GM18517 (cell line): ENCODE measurements at regions not wholly inside any gene's neighbourhood (a gene's known extent, or its start where the extent isn't known, plus 50 kb on each side); places are given as distances from the start of the nearest gene placed in this dataset.
A peak's percentile ranks its signal among the peaks of the same experiment; 100 is the strongest.

Experiments used
- ATAC-seq: cut with Tn5 transposase; IDR thresholded peaks from one replicate; pipeline ENCODE4 v1.9.1; 2021; ENCODE audit warnings: mild to moderate bottlenecking, moderate library complexity; ENCODE audit not compliant: unreplicated experiment

DNA sequence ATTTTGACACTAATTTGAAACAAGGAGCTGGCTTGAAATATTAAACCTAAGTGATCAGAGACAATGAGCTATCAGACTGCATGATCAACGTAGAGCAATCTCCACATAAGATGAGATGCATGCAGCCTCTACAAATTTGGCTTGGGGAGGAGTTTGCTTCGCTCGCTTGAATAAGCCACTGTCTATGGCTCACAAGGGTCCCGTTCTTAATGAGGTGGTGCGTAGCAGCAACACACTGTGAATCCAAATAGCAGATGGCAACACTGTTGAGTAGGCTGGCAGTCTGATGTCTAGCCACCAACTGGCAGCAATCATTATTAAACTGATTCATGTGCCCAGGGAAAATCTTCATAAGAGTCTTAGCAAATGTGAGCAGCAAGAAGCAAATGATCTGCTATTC, 125.4 kb upstream of the CCDC54 start:
- no peak for ATAC-seq

GRCh38 chr3:107256963-107257362, 120.3 kb upstream of the CCDC54 start:
- no peak for ATAC-seq

- ATAC-seq, result no peak
Measured at GRCh38 chr3:107258300-107258699, 118.9 kb upstream of the CCDC54 start.

GRCh38 chr3:107260207-107260606, 117.0 kb upstream of the CCDC54 start:
- ATAC-seq, result no peak

GRCh38 chr3:107263269-107264021, 113.8 kb upstream of the CCDC54 start:
- ATAC-seq, result no peak

GRCh38 chr3:107264888-107265287, 112.4 kb upstream of the CCDC54 start:
- no peak for ATAC-seq

GRCh38 chr3:107265526-107265925, 111.7 kb upstream of the CCDC54 start:
- no peak for ATAC-seq

- ATAC-seq, result no peak
Measured at GRCh38 chr3:107268469-107268868, 108.8 kb upstream of the CCDC54 start.

GRCh38 chr3:107269136-107269535, 108.1 kb upstream of the CCDC54 start:
- ATAC-seq, result no peak

DNA sequence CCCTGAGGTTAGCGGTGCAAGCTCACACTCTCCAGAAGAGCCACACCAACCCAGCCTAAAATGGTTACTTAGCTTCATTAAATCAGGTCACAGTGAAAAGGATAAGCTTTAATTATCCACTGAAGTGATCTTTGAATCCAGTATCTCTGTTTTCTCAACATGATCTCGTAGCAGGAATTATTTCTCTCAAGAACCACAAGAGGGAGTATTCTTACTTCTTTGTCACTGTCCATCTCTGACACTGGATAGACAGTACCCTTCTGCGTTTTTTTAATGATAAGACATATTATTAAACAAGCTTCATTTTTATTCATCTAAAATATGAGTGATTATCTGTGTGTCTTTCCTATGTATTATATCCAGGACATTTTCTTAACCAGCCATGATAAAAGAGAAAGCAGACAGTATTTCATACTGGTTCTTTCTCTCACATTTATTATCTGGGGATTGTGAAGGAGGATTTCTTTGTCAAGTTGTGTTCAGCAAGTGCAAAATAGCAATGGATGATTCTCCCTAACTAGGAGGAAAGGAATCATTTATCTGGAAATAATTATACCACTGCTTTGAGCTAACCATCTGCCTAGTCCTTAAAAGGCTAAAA, 105.4 kb upstream of the CCDC54 start:
- ATAC-seq, result peak; percentile 79

DNA sequence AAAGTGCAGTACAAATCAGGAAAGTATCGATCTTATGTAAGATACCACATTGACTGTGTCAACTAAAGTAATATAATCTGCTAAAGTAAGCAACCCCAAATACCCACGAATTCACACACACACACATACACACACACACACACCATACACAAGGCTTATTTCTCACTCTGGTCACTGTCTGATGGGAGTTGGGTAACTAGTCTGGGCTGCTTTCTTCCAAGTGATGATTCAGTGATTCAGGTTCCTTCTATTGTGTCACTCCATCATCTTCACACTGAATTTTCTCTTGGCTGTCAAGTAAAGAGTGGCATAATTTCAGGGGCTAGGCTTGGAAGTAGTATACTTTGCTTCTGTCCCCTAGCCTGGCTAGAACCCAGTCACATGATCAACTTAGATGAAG, 104.8 kb upstream of the CCDC54 start:
- ATAC-seq, result no peak

DNA sequence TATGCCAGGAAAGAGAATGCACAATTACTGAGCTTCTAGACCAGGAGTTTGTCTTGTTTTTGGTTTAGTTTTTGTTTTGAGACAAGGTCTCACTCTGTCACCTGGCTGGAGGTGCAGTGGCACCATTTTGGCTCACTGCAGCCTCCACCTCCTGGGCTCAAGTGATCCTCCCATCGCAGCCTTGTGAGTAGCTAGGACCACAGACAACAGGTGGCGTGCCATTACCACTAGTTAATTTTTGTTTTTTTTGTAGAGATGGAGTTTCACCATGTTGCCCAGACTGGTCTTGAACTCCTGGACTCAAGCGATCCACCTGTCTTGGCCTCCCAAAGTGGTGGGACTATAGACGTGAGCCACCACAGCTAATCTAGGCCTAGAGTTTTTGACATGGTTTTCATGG, 104.4 kb upstream of the CCDC54 start:
- ATAC-seq, result no peak

- no peak for ATAC-seq
Measured at GRCh38 chr3:107273771-107274170, 103.5 kb upstream of the CCDC54 start.

DNA sequence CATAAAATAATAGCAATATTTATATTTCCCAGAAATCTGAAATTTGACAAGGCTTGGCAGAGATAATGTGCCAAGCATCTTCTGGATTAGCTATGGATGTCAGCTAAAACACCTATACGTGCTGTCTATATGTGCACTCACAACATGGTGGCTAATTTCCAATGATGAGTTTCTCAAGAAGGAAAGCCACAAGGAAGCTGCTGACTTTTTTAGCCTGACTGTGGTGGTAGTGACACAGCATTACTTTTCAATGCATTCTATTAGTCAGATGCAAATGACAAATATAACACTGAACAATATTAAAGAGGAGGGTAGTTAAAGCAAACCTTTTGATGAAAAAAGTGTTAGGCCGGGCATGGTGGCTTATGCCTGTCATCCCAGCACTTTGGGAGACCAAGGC, 101.7 kb upstream of the CCDC54 start:
- no peak for ATAC-seq

- ATAC-seq, result no peak
Measured at GRCh38 chr3:107283948-107284347, 93.3 kb upstream of the CCDC54 start.

- ATAC-seq, result no peak
Measured at GRCh38 chr3:107284612-107285011, 92.6 kb upstream of the CCDC54 start.

GRCh38 chr3:107285197-107285596, 92.0 kb upstream of the CCDC54 start:
- ATAC-seq, result no peak

DNA sequence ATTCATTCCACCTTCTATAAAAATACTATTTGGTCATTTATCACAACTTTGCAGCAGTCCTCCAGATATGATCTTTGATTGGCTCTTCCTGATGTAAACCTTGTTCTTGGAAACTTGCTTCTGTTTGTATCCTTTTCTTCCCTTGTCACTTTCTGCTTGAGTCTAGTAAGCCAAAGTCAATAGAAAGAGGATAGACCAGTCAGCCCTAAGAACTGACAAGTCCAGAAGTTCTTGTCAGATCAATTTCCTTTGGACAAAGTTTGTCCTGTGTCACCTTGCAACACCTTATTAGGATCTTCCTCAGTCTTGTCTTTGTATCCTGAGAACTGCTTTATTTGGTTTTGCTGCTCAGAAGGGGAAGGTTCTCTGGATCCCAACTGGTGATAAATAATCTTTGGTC, 87.9 kb upstream of the CCDC54 start:
- ATAC-seq, result no peak

DNA sequence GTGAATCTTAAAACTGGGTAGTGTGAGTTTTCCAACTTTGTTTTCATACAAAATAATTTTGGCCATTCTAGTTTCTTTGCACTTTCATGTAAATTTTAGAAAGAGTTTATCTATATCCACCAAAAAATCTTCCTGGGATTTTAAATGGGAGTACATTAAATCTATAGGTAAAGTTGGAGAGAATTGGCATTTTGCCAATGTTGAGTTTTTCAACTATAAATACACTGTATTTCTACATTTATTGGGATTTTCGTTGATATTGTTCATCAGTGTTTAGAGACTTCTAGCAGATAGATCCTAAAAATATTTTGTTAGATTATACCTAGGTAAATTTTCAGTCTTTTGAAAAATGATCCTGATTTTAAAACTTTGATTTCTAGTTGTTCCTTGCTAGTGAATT, 83.1 kb upstream of the CCDC54 start:
- no peak for ATAC-seq

- no peak for ATAC-seq
Measured at GRCh38 chr3:107297597-107297996, 79.6 kb upstream of the CCDC54 start.

- no peak for ATAC-seq
Measured at GRCh38 chr3:107307205-107307604, 70.0 kb upstream of the CCDC54 start.

- ATAC-seq, result no peak
Measured at GRCh38 chr3:107308716-107309115, 68.5 kb upstream of the CCDC54 start.

DNA sequence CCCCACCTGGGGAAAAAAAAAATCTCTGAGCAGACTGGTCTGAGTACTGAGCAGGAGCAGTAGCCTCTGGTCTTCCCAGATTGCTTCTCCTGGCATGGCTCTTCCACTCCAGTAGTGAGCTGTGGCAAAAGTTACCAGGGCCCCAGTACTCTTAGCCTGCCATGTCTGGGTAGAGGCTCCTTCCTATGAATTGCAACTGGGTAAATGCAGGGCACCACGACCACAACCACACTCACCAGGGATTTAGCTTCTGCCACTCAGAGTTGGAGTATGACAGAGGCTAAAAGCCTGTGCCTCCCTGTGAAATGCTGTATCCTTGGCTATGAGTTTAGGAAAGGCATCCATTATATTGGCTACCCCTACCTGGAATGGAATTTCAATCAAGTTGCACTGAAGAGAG, 67.9 kb upstream of the CCDC54 start:
- ATAC-seq, result no peak
